ENCODE measurements at regions not wholly inside any gene's neighbourhood (a gene's known extent, or its start where the extent isn't known, plus 50 kb on each side); places are given as distances from the start of the nearest gene placed in this dataset.

- no peak for TF ChIP-seq EP300 (IDR thresholded peaks at IDR 0.05)
- TF ChIP-seq POLR2AphosphoS5 (IDR thresholded peaks at IDR 0.05) = no peak
- TF ChIP-seq CTCF (IDR thresholded peaks at IDR 0.05) = peak; percentile 44 to 58 (median 58)
- no peak for TF ChIP-seq POLR2A (IDR thresholded peaks at IDR 0.05; ENCODE audit: low read depth)
- WGBS = 46% methylated on average over 4 of the region's 4 CpGs
- intact Hi-C loops (cut with DNase I) = loop anchor here (5.0 kb wide), 2 partner anchors 65 to 210 kb away; no protein-coding TSS in a partner anchor
- Histone ChIP-seq H3K27me3 (no peaks in the 10 kb centered on the region), H3K4me3 (peak overlapping the region in 2 of 4 donors; percentile 5 to 13), H3K27ac (replicated peaks in 1 of 4) (peak overlapping the region in 1 of 4 donors; percentile 40), H3K9me3 (no peaks in the 10 kb centered on the region), H3K4me1 (peaks cover 10 to 14% (median 11%) of the 10 kb centered on the region in 4 donors), H3K36me3 (no peaks in the 10 kb centered on the region)
- peak; percentile 79 for DNase-seq (ENCODE audit: extremely low spot score)
Observed at GRCh38 chr5:115377468-115378217, 81.2 kb upstream of the CCDC112 start.

GRCh38 chr5:115375893-115376292 is 79.4 kb upstream of the CCDC112 start:
- no peak for TF ChIP-seq POLR2A (IDR thresholded peaks at IDR 0.05; ENCODE audit: low read depth)
- TF ChIP-seq CTCF (IDR thresholded peaks at IDR 0.05) = no peak
- TF ChIP-seq EP300 (IDR thresholded peaks at IDR 0.05) = no peak
- no peak for TF ChIP-seq POLR2AphosphoS5 (IDR thresholded peaks at IDR 0.05)
- no peak overlapping the region for H3K4me3 ChIP-seq
- H3K36me3 ChIP-seq = no peaks in the 10 kb centered on the region
- no peak for DNase-seq (ENCODE audit: extremely low spot score)
- H3K4me1 ChIP-seq = peaks cover 10 to 14% (median 11%) of the 10 kb centered on the region in 4 donors
- 71% methylated on average over 5 of the region's 5 CpGs for WGBS
- H3K9me3 ChIP-seq = no peaks in the 10 kb centered on the region
- intact Hi-C loops (cut with DNase I) = loop anchor here (5.0 kb wide), 2 partner anchors 64 to 211 kb away; no protein-coding TSS in a partner anchor
- no peak overlapping the region for H3K27ac ChIP-seq (replicated peaks in 1 of 4)
- no peaks in the 10 kb centered on the region for H3K27me3 ChIP-seq

- peaks cover 10 to 14% (median 11%) of the 10 kb centered on the region in 4 donors for H3K4me1 ChIP-seq
- H3K27ac ChIP-seq (replicated peaks in 1 of 4) = no peak overlapping the region
- intact Hi-C loops (cut with DNase I) = no loop called here
- no peak for DNase-seq (ENCODE audit: extremely low spot score)
- H3K9me3 ChIP-seq = no peaks in the 10 kb centered on the region
- no peaks in the 10 kb centered on the region for H3K27me3 ChIP-seq
- H3K36me3 ChIP-seq = no peaks in the 10 kb centered on the region
- TF ChIP-seq EP300 (IDR thresholded peaks at IDR 0.05) (no peak), POLR2A (IDR thresholded peaks at IDR 0.05; ENCODE audit: low read depth) (no peak), CTCF (IDR thresholded peaks at IDR 0.05) (no peak), POLR2AphosphoS5 (IDR thresholded peaks at IDR 0.05) (no peak)
- no peak overlapping the region for H3K4me3 ChIP-seq
- 88% methylated on average over 3 of the region's 3 CpGs for WGBS
Observed at GRCh38 chr5:115374057-115374775, 77.8 kb upstream of the CCDC112 start.

GRCh38 chr5:115372146-115372545 is 75.7 kb upstream of the CCDC112 start:
- Histone ChIP-seq H3K27me3 (no peaks in the 10 kb centered on the region), H3K36me3 (no peaks in the 10 kb centered on the region), H3K9me3 (no peaks in the 10 kb centered on the region), H3K27ac (replicated peaks in 1 of 4) (no peak overlapping the region), H3K4me1 (peaks cover 2 to 4% (median 3%) of the 10 kb centered on the region in 4 donors), H3K4me3 (no peak overlapping the region)
- intact Hi-C loops (cut with DNase I) = no loop called here
- no peak for DNase-seq (ENCODE audit: extremely low spot score)
- WGBS = 64% methylated on average over 2 of the region's 2 CpGs
- no peak for TF ChIP-seq CTCF (IDR thresholded peaks at IDR 0.05)
- TF ChIP-seq POLR2AphosphoS5 (IDR thresholded peaks at IDR 0.05) = no peak
- no peak for TF ChIP-seq POLR2A (IDR thresholded peaks at IDR 0.05; ENCODE audit: low read depth)
- TF ChIP-seq EP300 (IDR thresholded peaks at IDR 0.05) = no peak
